ENCODE measurements at regions not wholly inside any gene's neighbourhood (a gene's known extent, or its start where the extent isn't known, plus 50 kb on each side); places are given as distances from the start of the nearest gene placed in this dataset.

DNA sequence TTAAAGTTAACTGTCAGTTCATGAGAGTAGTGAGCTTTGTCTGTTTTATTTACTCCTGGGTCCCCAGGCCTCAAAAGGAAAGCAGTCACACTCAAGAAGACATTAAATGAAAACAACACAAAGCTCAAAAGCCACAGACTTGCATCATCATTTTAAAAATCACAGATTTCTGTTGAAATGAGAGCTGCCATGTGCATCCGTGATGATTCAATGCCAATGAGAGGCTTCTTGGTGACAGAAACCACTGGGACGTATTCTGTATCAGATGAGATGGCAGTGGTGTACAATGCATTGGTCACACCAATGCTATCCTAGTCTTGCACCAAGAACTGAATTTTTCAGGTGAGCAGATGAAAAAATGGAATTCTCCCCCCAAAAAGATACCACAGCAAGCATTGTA is 204.8 kb downstream of the ANAPC1 start:
- Mint-ChIP-seq H3K4me3 (no peak overlapping the region), H3K4me1 (peaks cover 6 to 21% of the 10 kb centered on the region in 2 experiments), H3K36me3 (ENCODE audit: insufficient read depth in 1 of 3, low read depth in 3 of 3) (peaks cover 0 to 9% (median 5%) of the 10 kb centered on the region in 3 experiments; a peak in 6 of 7 replicates), H3K27ac (no peak overlapping the region), H3K9me3 (peaks cover 7 to 12% of the 10 kb centered on the region in 2 experiments), H3K27me3 (ENCODE audit: low read depth) (peaks cover 6% of the 10 kb centered on the region; the same call in 1 of the 2 replicates)
- no peak overlapping the region for H3T11ph ChIP-seq (ENCODE audit: low read length)
- H3K79me1 ChIP-seq (ENCODE audit: insufficient read depth, low read depth, low read length, poor library complexity, severe bottlenecking), result no peaks in the 10 kb centered on the region
- H4K20me1 ChIP-seq (ENCODE audit: control insufficient read depth, insufficient read depth, insufficient read length), result no peaks in the 10 kb centered on the region
- H3K23ac ChIP-seq (ENCODE audit: insufficient read length, low read depth, low read length), result no peak overlapping the region
- H3K14ac ChIP-seq (ENCODE audit: insufficient read depth, low read length), result no peak overlapping the region
- no peak overlapping the region for H2BK5ac ChIP-seq (ENCODE audit: insufficient read length, low read length)
- H3K9ac ChIP-seq (ENCODE audit: extremely low read depth, insufficient read length, low read length), result no peak overlapping the region
- no peak overlapping the region for H3K4ac ChIP-seq (ENCODE audit: low read depth, low read length)
- H3K18ac ChIP-seq (ENCODE audit: insufficient read length, low read depth, low read length), result no peak overlapping the region
- H3K56ac ChIP-seq (ENCODE audit: insufficient read length, low read depth, low read length), result no peak overlapping the region
- H4K5ac ChIP-seq (ENCODE audit: insufficient read length, low read depth, low read length), result no peak overlapping the region
- H3K27me3 ChIP-seq (ENCODE audit: insufficient read depth, low read length), result no peaks in the 10 kb centered on the region
- no peak for DNase-seq
- H3K79me2 ChIP-seq (ENCODE audit: insufficient read depth, low read length), result no peaks in the 10 kb centered on the region
- H3K4me2 ChIP-seq (ENCODE audit: insufficient read depth, insufficient read length, low read length), result no peak overlapping the region
- H4K8ac ChIP-seq (replicated peaks; ENCODE audit: insufficient read length, low read depth, low read length), result no peak overlapping the region
- H3K9me3 ChIP-seq (ENCODE audit: control insufficient read depth, low read depth, low read length), result no peaks in the 10 kb centered on the region
- H2BK15ac ChIP-seq (ENCODE audit: low read depth, low read length), result no peak overlapping the region
- no peak overlapping the region for H2AFZ ChIP-seq (ENCODE audit: low read length)
- no peak overlapping the region for H2BK12ac ChIP-seq (ENCODE audit: insufficient read length, low read depth, low read length)
- no CpG with 5 or more reads among the region's 2 CpGs for WGBS (ENCODE audit: extremely low coverage, insufficient read length, low lambda C conversion rate)
- H3K27ac ChIP-seq (ENCODE audit: insufficient read length, low read depth, low read length), result no peak overlapping the region
- H2BK120ac ChIP-seq (ENCODE audit: low read depth, low read length, poor library complexity, severe bottlenecking), result no peak overlapping the region
- H4K91ac ChIP-seq (ENCODE audit: insufficient read length, low read depth, low read length), result no peak overlapping the region
- H3K23me2 ChIP-seq (ENCODE audit: insufficient read length, low read depth, low read length, poor library complexity, severe bottlenecking), result no peaks in the 10 kb centered on the region
- H2BK20ac ChIP-seq (ENCODE audit: low read depth, low read length, poor library complexity, severe bottlenecking), result no peak overlapping the region
- no peak overlapping the region for H2AK5ac ChIP-seq (ENCODE audit: insufficient read length, low read length)
- H3K4me1 ChIP-seq (ENCODE audit: insufficient read depth, low read length), result no peaks in the 10 kb centered on the region; the same call in 1 of the 2 replicates
- TF ChIP-seq CTCF (conservative IDR thresholded peaks at IDR 0.05), result no peak

Data from H9 (cell line).